Omental fat pad (tissue), 3 donors: ENCODE measurements at regions not wholly inside any gene's neighbourhood (a gene's known extent, or its start where the extent isn't known, plus 50 kb on each side); places are given as distances from the start of the nearest gene placed in this dataset.
"Not testable (repeated sequence)": the region's sequence is repeated elsewhere in the genome, so short reads cannot be mapped to it uniquely, and the experiment has no call there.

Experiments
- ATAC-seq: fragments of 150-250 bp; one replicate; pipeline ENCODE4 v1.9.1; 2016; ENCODE audit warnings: mild to moderate bottlenecking, moderate library complexity; ENCODE audit not compliant: low FRiP score
- DNase-seq: peaks from one replicate; pipeline ENCODE4 v3.0.0-alpha.2; 2019; ENCODE audit warnings: low spot score
- CTCF ChIP-seq, 3 donors: fragments of 450-650 bp; IDR thresholded peaks; one replicate each; pipeline ENCODE4 v1.5.1; 2016 to 2017; ENCODE audit warnings: antibody characterized with exemption in 3 of 3, mild to moderate bottlenecking in 3 of 3, moderate library complexity in 2 of 3

- no peak for TF ChIP-seq CTCF (IDR thresholded peaks at IDR 0.05)
- DNase-seq (no peak), ATAC-seq (no peak)
Observed at GRCh38 chr7:10460474-10460873, 513.2 kb upstream of the PHF14 start.

DNA sequence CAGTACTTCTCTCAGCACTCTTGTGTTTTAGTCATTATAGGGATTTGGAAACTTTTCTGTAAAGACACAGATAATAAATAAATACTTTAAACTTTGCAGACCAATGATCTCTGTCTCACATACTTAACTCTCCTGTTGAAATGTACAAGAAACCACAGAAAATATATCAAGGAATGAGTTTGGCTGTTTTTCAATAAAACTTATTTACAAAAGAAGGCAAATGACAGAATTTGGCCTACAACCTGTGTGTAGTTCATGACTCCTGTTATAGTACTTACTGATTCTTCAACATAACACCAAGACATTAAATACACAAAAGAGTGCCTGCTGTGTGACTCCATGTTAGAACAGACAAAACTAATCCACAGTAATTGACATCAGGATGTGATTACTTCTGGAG is 510.0 kb upstream of the PHF14 start:
- TF ChIP-seq CTCF (IDR thresholded peaks at IDR 0.05): no peak
- DNase-seq: no peak
- ATAC-seq: no peak

DNA sequence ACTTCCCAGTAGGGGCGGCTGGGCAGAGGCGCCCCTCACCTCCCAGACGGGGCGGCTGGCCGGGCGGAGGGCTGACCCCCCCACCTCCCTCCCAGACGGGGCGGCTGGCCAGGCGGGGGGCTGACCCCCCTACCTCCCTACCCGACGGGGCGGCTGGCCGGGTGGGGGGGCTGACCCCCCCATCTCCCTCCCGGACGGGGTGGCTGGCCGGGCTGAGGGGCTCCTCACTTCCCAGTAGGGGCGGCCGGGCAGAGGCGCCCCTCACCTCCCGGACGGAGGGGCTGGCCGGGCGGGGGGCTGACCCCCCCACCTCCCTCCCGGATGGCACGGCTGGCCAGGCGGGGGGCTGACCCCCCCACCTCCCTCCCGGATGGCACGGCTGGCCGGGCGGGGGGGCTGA is 508.1 kb upstream of the PHF14 start:
- not testable (repeated sequence) for DNase-seq, ATAC-seq

DNA sequence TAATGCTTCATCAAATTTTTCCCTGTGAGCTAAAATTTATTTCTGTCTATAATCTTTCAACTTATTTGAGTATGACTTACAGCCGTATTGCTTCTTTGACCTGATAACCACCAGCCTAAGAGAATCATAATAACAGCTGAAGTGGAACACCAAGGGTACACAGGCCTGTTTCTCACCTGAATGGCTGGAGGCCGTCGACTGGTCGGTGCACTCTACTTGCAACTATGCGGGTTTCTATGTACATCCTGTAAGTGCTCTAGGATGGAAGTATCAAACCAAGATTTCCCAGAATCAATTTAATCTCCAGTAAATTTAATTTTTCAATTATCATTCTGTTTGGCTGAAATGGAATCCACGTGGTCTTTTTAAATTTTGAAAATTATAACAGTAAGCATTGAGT is 504.8 kb upstream of the PHF14 start:
- ATAC-seq (no peak), DNase-seq (no peak)
- TF ChIP-seq CTCF (IDR thresholded peaks at IDR 0.05): no peak

- DNase-seq: no peak
- no peak for TF ChIP-seq CTCF (IDR thresholded peaks at IDR 0.05)
- ATAC-seq: no peak
Observed at GRCh38 chr7:10469476-10469875, 504.2 kb upstream of the PHF14 start.

DNA sequence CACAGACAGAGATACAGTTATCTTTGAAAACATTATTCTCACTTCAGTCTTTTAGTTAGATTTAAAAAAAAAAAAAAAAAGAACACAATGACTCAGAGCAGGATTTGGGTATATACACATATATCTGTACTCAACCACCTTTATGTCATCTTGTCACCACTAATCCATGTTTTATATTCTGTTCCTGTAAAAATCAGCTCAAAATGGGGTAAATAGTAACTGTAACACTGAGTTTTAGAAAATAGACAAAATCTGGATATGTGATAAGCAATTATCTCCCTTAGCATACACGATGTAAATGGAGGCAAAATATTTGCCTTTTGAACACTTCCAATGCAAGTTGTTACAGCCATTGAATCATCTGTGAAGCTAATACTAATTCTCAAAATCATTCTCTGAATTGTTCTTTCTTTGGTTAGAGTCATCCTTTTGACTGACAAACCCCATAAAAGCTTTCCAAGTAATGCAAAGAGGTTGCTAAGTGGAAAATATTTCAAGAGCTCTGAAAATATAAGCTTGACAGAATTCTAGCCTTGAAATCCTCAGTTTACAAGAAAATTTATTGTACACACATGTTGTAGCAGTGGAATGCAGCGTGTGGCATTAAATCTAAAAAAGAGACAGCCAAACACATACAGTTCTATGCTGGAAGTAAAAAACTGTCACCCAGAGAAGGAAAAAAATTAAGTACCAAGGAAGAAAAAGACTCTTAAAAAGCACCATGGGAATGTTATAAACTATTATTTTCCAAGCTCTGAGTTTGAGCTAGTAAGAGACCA is 502.2 kb upstream of the PHF14 start:
- DNase-seq (no peak), ATAC-seq (no peak)
- TF ChIP-seq CTCF (IDR thresholded peaks at IDR 0.05): no peak

DNA sequence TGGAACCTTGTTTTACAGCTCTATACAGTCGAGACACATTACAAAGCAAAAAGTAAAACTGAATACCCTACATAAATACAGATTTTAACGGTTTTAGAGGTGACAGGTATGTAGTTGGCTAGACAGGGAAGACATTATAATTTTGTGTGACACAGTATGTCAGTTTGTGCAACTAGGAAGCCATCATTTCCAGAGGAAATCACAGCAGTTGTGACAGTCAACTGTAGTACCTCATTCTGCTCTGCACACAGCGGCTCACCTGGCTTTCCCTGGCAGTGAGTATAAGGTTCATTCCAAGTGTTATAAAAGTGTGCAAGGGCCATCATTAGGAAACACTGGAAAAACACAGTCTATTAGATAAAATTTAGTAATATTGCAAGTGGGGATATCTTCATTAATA is 501.6 kb upstream of the PHF14 start:
- no peak for DNase-seq
- TF ChIP-seq CTCF (IDR thresholded peaks at IDR 0.05): no peak
- no peak for ATAC-seq
